ENCODE measurements at regions not wholly inside any gene's neighbourhood (a gene's known extent, or its start where the extent isn't known, plus 50 kb on each side); places are given as distances from the start of the nearest gene placed in this dataset.

GRCh38 chr5:105905392-105905791 lies 1765.3 kb downstream of the EFNA5 start:
- no peak overlapping the region for H3K4me3 ChIP-seq
- H3K27ac ChIP-seq (replicated peaks) = no peak overlapping the region
- H3K9me3 ChIP-seq (replicated peaks) = no peaks in the 10 kb centered on the region
- TF ChIP-seq CTCF (IDR thresholded peaks at IDR 0.05; ENCODE audit: borderline replicate concordance) = no peak
- no peaks in the 10 kb centered on the region for H3K36me3 ChIP-seq
- no peaks in the 10 kb centered on the region for H3K4me1 ChIP-seq
- intact Hi-C loops (cut with micrococcal nuclease) = no loop called here
- no peak for DNase-seq
- H3K27me3 ChIP-seq (ENCODE audit: low read depth) = no peaks in the 10 kb centered on the region

- H3K27me3 ChIP-seq (ENCODE audit: low read depth) = no peaks in the 10 kb centered on the region
- TF ChIP-seq CTCF (IDR thresholded peaks at IDR 0.05; ENCODE audit: borderline replicate concordance) = no peak
Measured at GRCh38 chr5:105903069-105903468, 1767.7 kb downstream of the EFNA5 start.

GRCh38 chr5:105899726-105900125 lies 1771.0 kb downstream of the EFNA5 start:
- H3K36me3 ChIP-seq = no peaks in the 10 kb centered on the region
- no peak overlapping the region for H3K4me3 ChIP-seq
- no peaks in the 10 kb centered on the region for H3K4me1 ChIP-seq
- no peaks in the 10 kb centered on the region for H3K9me3 ChIP-seq (replicated peaks)
- no peak for DNase-seq
- intact Hi-C loops (cut with micrococcal nuclease) = no loop called here
- no peaks in the 10 kb centered on the region for H3K27me3 ChIP-seq (ENCODE audit: low read depth)
- no peak for TF ChIP-seq CTCF (IDR thresholded peaks at IDR 0.05; ENCODE audit: borderline replicate concordance)
- no peak overlapping the region for H3K27ac ChIP-seq (replicated peaks)

More at GRCh38 chr5:105903069-105903468, 1767.7 kb downstream of the EFNA5 start:
- Histone ChIP-seq H3K4me3 (no peak overlapping the region), H3K4me1 (no peaks in the 10 kb centered on the region), H3K36me3 (no peaks in the 10 kb centered on the region), H3K9me3 (replicated peaks) (no peaks in the 10 kb centered on the region), H3K27ac (replicated peaks) (no peak overlapping the region)
- DNase-seq = no peak
- intact Hi-C loops (cut with micrococcal nuclease) = no loop called here

GRCh38 chr5:105898183-105898582 lies 1772.6 kb downstream of the EFNA5 start:
- no peak overlapping the region for H3K27ac ChIP-seq (replicated peaks)
- H3K9me3 ChIP-seq (replicated peaks) = no peaks in the 10 kb centered on the region
- H3K36me3 ChIP-seq = no peaks in the 10 kb centered on the region
- H3K27me3 ChIP-seq (ENCODE audit: low read depth) = no peaks in the 10 kb centered on the region
- no peaks in the 10 kb centered on the region for H3K4me1 ChIP-seq
- intact Hi-C loops (cut with micrococcal nuclease) = no loop called here
- TF ChIP-seq CTCF (IDR thresholded peaks at IDR 0.05; ENCODE audit: borderline replicate concordance) = no peak
- no peak for DNase-seq
- no peak overlapping the region for H3K4me3 ChIP-seq

- TF ChIP-seq CTCF (IDR thresholded peaks at IDR 0.05; ENCODE audit: borderline replicate concordance) = no peak
- intact Hi-C loops (cut with micrococcal nuclease) = no loop called here
- no peak overlapping the region for H3K27ac ChIP-seq (replicated peaks)
- no peak for DNase-seq
- H3K4me1 ChIP-seq = no peaks in the 10 kb centered on the region
- H3K27me3 ChIP-seq (ENCODE audit: low read depth) = no peaks in the 10 kb centered on the region
- H3K4me3 ChIP-seq = no peak overlapping the region
- H3K36me3 ChIP-seq = no peaks in the 10 kb centered on the region
- H3K9me3 ChIP-seq (replicated peaks) = peaks cover 13% of the 10 kb centered on the region
Measured at GRCh38 chr5:105885266-105885665, 1785.5 kb downstream of the EFNA5 start.

Measured in left ventricle myocardium inferior (tissue), 1 donor.